AG04449 (cell line): ENCODE measurements at regions not wholly inside any gene's neighbourhood (a gene's known extent, or its start where the extent isn't known, plus 50 kb on each side); places are given as distances from the start of the nearest gene placed in this dataset.

Source experiments
- CTCF ChIA-PET: fragments of 350-600 bp; formaldehyde crosslinking; extraction: SDS; loops from one replicate; lab custom pipeline; 2021; ENCODE audit warnings: antibody characterized with exemption; lab: Yijun Ruan, JAX
- POLR2A ChIA-PET: fragments of 400-600, 350-600 bp; formaldehyde crosslinking; extraction: SDS; loops from one replicate; lab custom pipeline; 2020; ENCODE audit warnings: antibody characterized with exemption, inconsistent platforms; lab: Yijun Ruan, JAX
- DNase-seq: peaks from one replicate; pipeline ENCODE4 v3.0.0-alpha.2; 2010; ENCODE audit warnings: low read depth, low spot score
- H3K4me3 ChIP-seq: 2 replicates; pipeline ENCODE4 v1.5.1; 2011; ENCODE audit warnings: low read depth, mild to moderate bottlenecking, control low read depth, low read length
- TF ChIP-seq, protein P1 (sequence below): IDR thresholded peaks from one replicate; pipeline ENCODE4 v1.5.1; 2011; ENCODE audit warnings: mild to moderate bottlenecking, moderate library complexity, low read length, control low read depth, inconsistent platforms; ENCODE audit not compliant: insufficient read depth; ENCODE audit errors: missing control alignments

DNA sequence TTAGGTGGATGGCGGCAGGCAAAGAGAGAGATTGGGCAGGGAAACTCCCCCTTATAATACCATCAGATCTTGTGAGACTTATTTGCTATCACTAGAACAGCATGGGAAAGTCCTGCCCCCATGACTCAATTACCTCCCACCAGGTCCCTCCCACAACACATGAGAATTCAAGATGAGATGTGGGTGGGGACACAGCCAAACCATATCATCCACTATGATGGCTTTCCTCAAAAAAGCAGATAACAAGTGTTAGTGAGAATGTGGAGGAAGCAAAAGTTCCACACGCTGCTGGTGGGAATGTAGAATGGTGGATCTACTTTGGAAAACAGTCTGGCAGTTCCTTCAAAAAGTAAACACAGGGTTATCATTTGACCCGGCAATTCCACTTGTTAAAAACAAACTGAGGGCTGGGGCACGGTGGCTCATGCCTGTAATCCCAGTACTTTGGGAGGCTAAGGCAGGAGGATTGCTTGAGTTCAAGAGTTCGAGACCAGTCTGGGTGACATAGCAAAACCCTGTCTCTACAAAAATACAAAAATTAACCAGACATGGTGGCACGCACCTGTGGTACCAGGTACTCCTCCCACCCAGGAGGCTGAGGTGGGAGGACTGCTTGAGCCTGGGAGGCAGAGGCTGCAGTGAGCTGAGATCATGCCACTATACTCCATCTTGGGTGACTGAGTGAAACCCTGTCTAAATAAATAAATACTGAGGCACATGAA is 161.4 kb upstream of the EEPD1 start:
- no peak overlapping the region for H3K4me3 ChIP-seq
- CTCF ChIA-PET = no interaction called here
- POLR2A ChIA-PET = no interaction called here
- TF ChIP-seq, protein P1, sequence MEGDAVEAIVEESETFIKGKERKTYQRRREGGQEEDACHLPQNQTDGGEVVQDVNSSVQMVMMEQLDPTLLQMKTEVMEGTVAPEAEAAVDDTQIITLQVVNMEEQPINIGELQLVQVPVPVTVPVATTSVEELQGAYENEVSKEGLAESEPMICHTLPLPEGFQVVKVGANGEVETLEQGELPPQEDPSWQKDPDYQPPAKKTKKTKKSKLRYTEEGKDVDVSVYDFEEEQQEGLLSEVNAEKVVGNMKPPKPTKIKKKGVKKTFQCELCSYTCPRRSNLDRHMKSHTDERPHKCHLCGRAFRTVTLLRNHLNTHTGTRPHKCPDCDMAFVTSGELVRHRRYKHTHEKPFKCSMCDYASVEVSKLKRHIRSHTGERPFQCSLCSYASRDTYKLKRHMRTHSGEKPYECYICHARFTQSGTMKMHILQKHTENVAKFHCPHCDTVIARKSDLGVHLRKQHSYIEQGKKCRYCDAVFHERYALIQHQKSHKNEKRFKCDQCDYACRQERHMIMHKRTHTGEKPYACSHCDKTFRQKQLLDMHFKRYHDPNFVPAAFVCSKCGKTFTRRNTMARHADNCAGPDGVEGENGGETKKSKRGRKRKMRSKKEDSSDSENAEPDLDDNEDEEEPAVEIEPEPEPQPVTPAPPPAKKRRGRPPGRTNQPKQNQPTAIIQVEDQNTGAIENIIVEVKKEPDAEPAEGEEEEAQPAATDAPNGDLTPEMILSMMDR = no peak
- no peak for DNase-seq

DNA sequence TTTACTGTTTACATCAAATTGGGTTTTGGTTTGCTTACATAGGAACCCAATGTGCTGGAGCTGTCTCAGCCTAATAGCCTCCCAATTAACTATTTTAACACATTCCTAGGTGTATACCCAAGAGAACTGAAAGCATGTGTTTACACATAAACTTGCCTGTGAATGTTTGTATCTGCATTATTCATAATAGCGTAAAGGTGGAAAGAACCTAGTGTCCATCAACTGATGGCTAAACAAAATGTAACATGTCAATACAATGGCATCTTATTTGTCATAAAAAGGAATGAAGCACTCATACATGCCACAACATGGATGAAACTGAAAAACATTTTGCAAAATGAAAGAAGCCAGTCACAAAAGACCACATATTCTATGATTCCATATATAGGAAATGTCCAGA is 160.6 kb upstream of the EEPD1 start:
- no peak overlapping the region for H3K4me3 ChIP-seq
- CTCF ChIA-PET = interaction anchor here (1.0 kb wide), 1 partner anchor 13 kb away, joined by 3 read pairs; no protein-coding TSS in a partner anchor
- TF ChIP-seq, protein P1 = no peak
- no peak for DNase-seq
- POLR2A ChIA-PET = no interaction called here

DNA sequence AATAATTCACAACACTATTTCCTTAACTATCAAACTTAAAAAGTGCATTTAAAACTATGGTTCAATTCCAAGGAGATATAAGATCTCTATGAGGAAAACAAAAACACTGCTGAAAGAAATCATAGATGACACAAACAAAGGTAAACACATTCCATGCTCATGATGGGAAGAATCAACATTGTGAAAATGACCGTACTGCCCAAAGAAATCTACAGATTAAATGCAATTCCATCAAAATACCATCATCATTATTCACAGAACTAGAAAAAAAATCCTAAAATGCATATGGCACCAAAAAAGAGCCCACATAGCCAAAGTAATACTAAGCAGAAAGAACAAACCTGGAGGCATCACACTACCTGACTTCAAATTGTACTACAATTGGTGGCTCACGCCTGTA is 159.9 kb upstream of the EEPD1 start:
- ChIA-PET POLR2A (interaction anchor here (0.7 kb wide), 1 partner anchor 305 kb away, joined by 3 read pairs; no protein-coding TSS in a partner anchor), CTCF (interaction anchor here (1.0 kb wide), 2 partner anchors 14 to 374 kb away, joined by 3 read pairs; a partner anchor contains a TSS)
- TF ChIP-seq, protein P1 = no peak

DNA sequence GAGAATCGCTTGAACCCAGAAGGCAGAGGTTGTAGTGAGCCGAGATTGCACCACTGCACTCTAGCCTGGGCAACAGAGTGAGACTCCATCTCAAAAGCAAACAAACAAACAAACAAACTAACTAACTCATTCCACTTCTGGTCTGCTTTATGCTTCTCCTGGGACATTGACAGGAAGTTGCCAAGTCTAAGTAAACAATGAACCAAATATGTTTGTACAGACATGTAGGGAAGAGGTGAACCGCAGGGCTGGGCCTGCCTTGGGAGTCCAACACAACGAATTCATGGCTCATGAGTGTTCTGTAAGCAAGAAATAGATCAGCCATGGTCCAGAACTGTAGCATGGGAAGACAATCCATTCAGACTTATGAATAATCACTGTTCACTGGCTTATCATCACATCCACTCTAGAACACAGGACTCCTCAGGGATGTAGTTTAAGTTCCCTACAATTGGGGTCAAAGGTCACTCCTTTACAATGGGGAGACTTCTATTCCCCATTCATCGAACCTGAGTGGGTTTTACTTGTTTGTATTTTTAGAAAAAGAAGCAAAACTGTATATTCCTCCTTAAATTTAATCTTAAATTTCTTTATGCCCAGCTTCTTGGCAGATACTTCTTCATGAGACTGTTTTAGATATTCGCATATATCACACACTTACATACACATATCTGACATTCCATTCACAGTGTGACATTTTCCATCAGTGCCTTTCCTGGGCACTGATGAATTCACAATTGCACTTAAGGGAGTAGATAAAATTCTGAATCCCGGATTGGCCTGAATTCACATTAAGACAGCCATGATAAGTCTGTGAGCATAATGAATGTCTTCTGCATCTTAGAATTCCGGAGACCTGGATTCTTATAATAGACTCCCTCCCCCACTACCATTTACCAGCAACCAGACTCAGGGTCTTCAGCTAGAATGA is 159.1 kb upstream of the EEPD1 start:
- no peak for DNase-seq
- ChIA-PET POLR2A (interaction anchor here (0.7 kb wide), 1 partner anchor 304 kb away, joined by 3 read pairs; no protein-coding TSS in a partner anchor), CTCF (interaction anchor here (1.0 to 2.8 kb wide), 2 partner anchors 9 to 373 kb away, joined by 3 to 18 read pairs; a partner anchor contains a TSS)
- no peak overlapping the region for H3K4me3 ChIP-seq
- TF ChIP-seq, protein P1 = no peak

More for the DNA sequence above, 159.9 kb upstream of the EEPD1 start:
- no peak for DNase-seq
- no peak overlapping the region for H3K4me3 ChIP-seq

DNA sequence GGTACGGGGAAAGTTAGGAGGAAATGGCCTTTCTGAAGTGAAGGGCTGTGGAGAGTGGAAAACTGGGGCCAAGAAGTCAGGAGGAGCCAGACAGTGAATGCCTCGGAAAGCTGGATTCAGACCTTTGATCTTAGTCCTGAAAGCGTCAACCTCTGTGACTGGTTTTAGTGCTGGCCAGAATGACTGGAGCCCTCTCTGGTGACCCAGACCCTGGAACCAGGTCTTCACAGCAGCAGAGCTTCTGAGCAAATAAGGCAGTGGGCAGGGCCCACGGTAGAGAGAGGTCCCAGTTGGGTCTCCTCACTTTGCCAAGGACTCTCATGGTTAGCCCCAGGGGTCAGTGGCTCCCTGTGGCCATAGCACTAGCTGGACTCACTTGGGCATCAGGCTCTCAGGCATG is 157.7 kb upstream of the EEPD1 start:
- ChIA-PET CTCF (interaction anchor here (1.2 to 3.0 kb wide), 4 partner anchors 10 to 324 kb away, joined by 4 to 18 read pairs (median 8); no protein-coding TSS in a partner anchor), POLR2A (no interaction called here)
- no peak overlapping the region for H3K4me3 ChIP-seq
- no peak for DNase-seq
- TF ChIP-seq, protein P1 = no peak
